NCI-H526 treated with DMSO at 0.1 percent for 48 hours (cell line): ENCODE measurements at regions not wholly inside any gene's neighbourhood (a gene's known extent, or its start where the extent isn't known, plus 50 kb on each side); places are given as distances from the start of the nearest gene placed in this dataset.
"Not testable (repeated sequence)": the region's sequence is repeated elsewhere in the genome, so short reads cannot be mapped to it uniquely, and the experiment has no call there.

Experiments used
- DNase-seq: peaks from one replicate; lab custom pipeline; 2025; lab: John Stamatoyannopoulos, UW

- DNase-seq: no peak
Measured at GRCh38 chr13:107817647-107818287, 397.6 kb downstream of the LIG4 start.

- no peak for DNase-seq
Measured at GRCh38 chr13:107812014-107812412, 403.3 kb downstream of the LIG4 start.

- DNase-seq: no peak
Measured at GRCh38 chr13:107811233-107812013, 403.9 kb downstream of the LIG4 start.

GRCh38 chr13:107809125-107809524, 406.2 kb downstream of the LIG4 start:
- DNase-seq: no peak

GRCh38 chr13:107808389-107808788, 406.9 kb downstream of the LIG4 start:
- no peak for DNase-seq

- no peak for DNase-seq
Measured at GRCh38 chr13:107807306-107808073, 407.8 kb downstream of the LIG4 start.

- DNase-seq: no peak
Measured at GRCh38 chr13:107806726-107807125, 408.6 kb downstream of the LIG4 start.

- no peak for DNase-seq
Measured at GRCh38 chr13:107803822-107804495, 411.4 kb downstream of the LIG4 start.

- DNase-seq: no peak
Measured at GRCh38 chr13:107801621-107802020, 413.7 kb downstream of the LIG4 start.

- no peak for DNase-seq
Measured at GRCh38 chr13:107799001-107799400, 416.3 kb downstream of the LIG4 start.

GRCh38 chr13:107790397-107790796, 424.9 kb downstream of the LIG4 start:
- no peak for DNase-seq

GRCh38 chr13:107788464-107789165, 426.7 kb downstream of the LIG4 start:
- DNase-seq: no peak

GRCh38 chr13:107782646-107783045, 432.7 kb downstream of the LIG4 start:
- DNase-seq: not testable (repeated sequence)

GRCh38 chr13:107778094-107778493, 437.2 kb downstream of the LIG4 start:
- no peak for DNase-seq

GRCh38 chr13:107770541-107770940, 444.8 kb downstream of the LIG4 start:
- no peak for DNase-seq

GRCh38 chr13:107767119-107767518, 448.2 kb downstream of the LIG4 start:
- DNase-seq: no peak

GRCh38 chr13:107765724-107766401, 449.5 kb downstream of the LIG4 start:
- no peak for DNase-seq

GRCh38 chr13:107764046-107764445, 451.3 kb downstream of the LIG4 start:
- no peak for DNase-seq

GRCh38 chr13:107753748-107754147, 461.6 kb downstream of the LIG4 start:
- no peak for DNase-seq

GRCh38 chr13:107753291-107753690, 462.0 kb downstream of the LIG4 start:
- no peak for DNase-seq

GRCh38 chr13:107743983-107744382, 471.4 kb downstream of the LIG4 start:
- no peak for DNase-seq
